IMR-90 (cell line): ENCODE measurements at regions not wholly inside any gene's neighbourhood (a gene's known extent, or its start where the extent isn't known, plus 50 kb on each side); places are given as distances from the start of the nearest gene placed in this dataset.

Experiments
- ATAC-seq: fragments of 200-7000 bp; cut with Tn5 transposase; 2 replicates; pipeline ENCODE4 v1.9.1; 2020; ENCODE audit warnings: low read depth, mild to moderate bottlenecking, moderate library complexity
- BruUV-seq: library from RNA; stranded (reverse); fragments of 400-500 nt; replicated peaks from 2 replicates; lab custom pipeline; 2021; lab: Mats Ljungman, UMichigan
- CTCF ChIA-PET: fragments of 300-600 bp; formaldehyde crosslinking; extraction: SDS; loops from one replicate; lab custom pipeline; 2021; ENCODE audit warnings: antibody characterized with exemption; lab: Yijun Ruan, JAX
- POLR2A ChIA-PET: fragments of 300-600 bp; sonication (Branson Sonifier 250); formaldehyde crosslinking; loops from one replicate; lab custom pipeline; 2022; ENCODE audit warnings: antibody characterized with exemption; ENCODE audit not compliant: unreplicated experiment; lab: Charles Lee
- DNase-seq: peaks from one replicate; pipeline ENCODE4 v3.0.0; 2013
- H2AFZ ChIP-seq: replicated peaks from 2 replicates; pipeline ENCODE3; 2013; ENCODE audit warnings: low read length, mild to moderate bottlenecking; ENCODE audit not compliant: poor library complexity
- H2AK5ac ChIP-seq: 2 replicates; pipeline ENCODE4 v1.6.1; 2013; ENCODE audit warnings: low read depth, low read length, inconsistent platforms
- H2AK9ac ChIP-seq: replicated peaks from 2 replicates; pipeline ENCODE3; 2013; ENCODE audit warnings: mild to moderate bottlenecking, low read depth, low read length, moderate library complexity; ENCODE audit not compliant: poor library complexity
- H2BK120ac ChIP-seq: 2 replicates; pipeline ENCODE4 v1.6.1; 2013; ENCODE audit warnings: low read depth, low read length, inconsistent platforms
- H2BK15ac ChIP-seq: 3 replicates; pipeline ENCODE4 v1.6.1; 2013; ENCODE audit warnings: low read depth, low read length, inconsistent platforms
- H2BK20ac ChIP-seq: 2 replicates; pipeline ENCODE4 v1.6.1; 2013; ENCODE audit warnings: low read depth, mild to moderate bottlenecking, inconsistent platforms, low read length, moderate library complexity
- H2BK5ac ChIP-seq: 2 replicates; pipeline ENCODE4 v1.6.1; 2013; ENCODE audit warnings: mild to moderate bottlenecking, low read depth, low read length, inconsistent platforms; ENCODE audit not compliant: poor library complexity, severe bottlenecking
- H3K14ac ChIP-seq: replicated peaks from 2 replicates; pipeline ENCODE4 v1.6.1; 2013; ENCODE audit warnings: low read depth, low read length, inconsistent platforms
- H3K18ac ChIP-seq: 2 replicates; pipeline ENCODE4 v1.6.1; 2013; ENCODE audit warnings: low read depth, low read length, control low read depth
- H3K23ac ChIP-seq: 2 replicates; pipeline ENCODE4 v1.6.1; 2013; ENCODE audit warnings: low read depth, low read length, inconsistent platforms
- H3K27ac ChIP-seq: 2 replicates; pipeline ENCODE4 v1.5.1; 2013; ENCODE audit warnings: mild to moderate bottlenecking, control low read depth, low read length; ENCODE audit not compliant: insufficient read depth
- H3K27me3 ChIP-seq: 2 replicates; pipeline ENCODE4 v1.6.1; 2013; ENCODE audit warnings: low read length; ENCODE audit not compliant: control insufficient read depth, insufficient read depth
- H3K36me3 ChIP-seq: 2 replicates; pipeline ENCODE4 v1.6.1; 2013; ENCODE audit warnings: low read length, mixed read lengths; ENCODE audit not compliant: control insufficient read depth, insufficient read depth
- H3K4ac ChIP-seq: 2 replicates; pipeline ENCODE4 v1.6.1; 2013; ENCODE audit warnings: low read depth, low read length, inconsistent platforms
- H3K4me1 ChIP-seq: 2 replicates; pipeline ENCODE4 v1.6.1; 2013; ENCODE audit warnings: low read length, mixed read lengths; ENCODE audit not compliant: control insufficient read depth, insufficient read depth
- H3K4me2 ChIP-seq: 2 replicates; pipeline ENCODE4 v1.6.1; 2013; ENCODE audit warnings: low read depth, mild to moderate bottlenecking, control low read depth, low read length, moderate library complexity
- H3K4me3 ChIP-seq: 2 replicates; pipeline ENCODE4 v1.5.1; 2013; ENCODE audit warnings: low read depth, mild to moderate bottlenecking, control low read depth, low read length, moderate library complexity; ENCODE audit not compliant: insufficient read depth
- H3K56ac ChIP-seq: 2 replicates; pipeline ENCODE4 v1.6.1; 2013; ENCODE audit warnings: low read length, inconsistent platforms; ENCODE audit not compliant: insufficient read depth; ENCODE audit errors: extremely low read depth
- H3K79me1 ChIP-seq, 2 experiments: 2 replicates each; pipeline ENCODE4 v1.6.1; 2013; ENCODE audit warnings: low read length in 2 of 2, inconsistent platforms in 1 of 2, low read depth in 1 of 2
- H3K9ac ChIP-seq: 2 replicates; pipeline ENCODE4 v1.6.1; 2013; ENCODE audit warnings: low read depth, low read length, control low read depth
- H3K9me1 ChIP-seq: 2 replicates; pipeline ENCODE4 v1.6.1; 2013; ENCODE audit warnings: low read length, inconsistent platforms; ENCODE audit not compliant: insufficient read depth
- H3K9me3 ChIP-seq: 2 replicates; pipeline ENCODE4 v1.6.1; 2013; ENCODE audit warnings: low read length; ENCODE audit not compliant: control insufficient read depth, insufficient read depth
- H4K20me1 ChIP-seq: 2 replicates; pipeline ENCODE4 v1.6.1; 2013; ENCODE audit warnings: low read length, inconsistent platforms; ENCODE audit not compliant: insufficient read depth
- H4K5ac ChIP-seq: 2 replicates; pipeline ENCODE4 v1.6.1; 2013; ENCODE audit warnings: mild to moderate bottlenecking, low read depth, low read length, control low read depth
- H4K8ac ChIP-seq, 2 experiments: 2 replicates each; pipeline ENCODE4 v1.6.1; 2013; ENCODE audit warnings: low read depth in 2 of 2, low read length in 2 of 2, control low read depth in 1 of 2, inconsistent platforms in 1 of 2
- H4K91ac ChIP-seq: 2 replicates; pipeline ENCODE4 v1.6.1; 2013; ENCODE audit warnings: low read depth, low read length, inconsistent platforms; ENCODE audit not compliant: insufficient read depth
- CEBPB ChIP-seq: IDR thresholded peaks from 2 replicates; pipeline ENCODE4 v1.6.1; 2012; ENCODE audit warnings: low read depth, low read length, improper control_type of control experiment
- CHD1 ChIP-seq: IDR thresholded peaks from 2 replicates; pipeline ENCODE4 v1.6.1; 2012; ENCODE audit warnings: low read depth, low read length, improper control_type of control experiment
- ELK1 ChIP-seq: fragments of 150-350 bp; IDR thresholded peaks from 2 replicates; pipeline ENCODE4 v1.6.1; 2016; ENCODE audit warnings: low read depth, mild to moderate bottlenecking, low read length, moderate library complexity, borderline replicate concordance
- MAFK ChIP-seq: IDR thresholded peaks from 2 replicates; pipeline ENCODE4 v1.6.1; 2012; ENCODE audit warnings: low read depth, low read length, improper control_type of control experiment
- MAZ ChIP-seq: IDR thresholded peaks from 2 replicates; pipeline ENCODE4 v1.6.1; 2012; ENCODE audit warnings: low read depth, mild to moderate bottlenecking, low read length, improper control_type of control experiment, moderate library complexity, borderline replicate concordance
- MXI1 ChIP-seq: IDR thresholded peaks from 2 replicates; pipeline ENCODE4 v1.6.1; 2012; ENCODE audit warnings: low read depth, mild to moderate bottlenecking, low read length, moderate library complexity, borderline replicate concordance
- NFE2L2 ChIP-seq: fragments of 150-350 bp; IDR thresholded peaks from 2 replicates; pipeline ENCODE4 v1.6.1; 2016; ENCODE audit warnings: low read depth, mild to moderate bottlenecking, low read length
- POLR2A ChIP-seq: IDR thresholded peaks from 2 replicates; pipeline ENCODE4 v1.6.1; 2012; ENCODE audit warnings: mild to moderate bottlenecking, low read depth, low read length
- RAD21 ChIP-seq: IDR thresholded peaks from 2 replicates; pipeline ENCODE4 v1.6.1; 2012; ENCODE audit warnings: low read length, improper control_type of control experiment
- RCOR1 ChIP-seq: IDR thresholded peaks from 2 replicates; pipeline ENCODE4 v1.6.1; 2012; ENCODE audit warnings: mild to moderate bottlenecking, low read length, improper control_type of control experiment; ENCODE audit not compliant: insufficient replicate concordance
- SMC3 ChIP-seq: fragments of 150-350 bp; IDR thresholded peaks from 2 replicates; pipeline ENCODE4 v1.6.1; 2016; ENCODE audit warnings: low read depth, mild to moderate bottlenecking, antibody characterized with exemption, low read length, moderate library complexity
- USF2 ChIP-seq: fragments of 150-350 bp; IDR thresholded peaks from 2 replicates; pipeline ENCODE4 v1.6.1; 2017; ENCODE audit warnings: mild to moderate bottlenecking, antibody characterized with exemption, low read length, low read depth
- WGBS, 2 experiments: methylation state at CpG; one replicate each; pipeline versions ENCODE4 v1.1.5 to v1.1.7; 2013; ENCODE audit warnings: missing lambda C conversion rate in 2 of 2; ENCODE audit not compliant: insufficient read length in 1 of 2; ENCODE audit errors: extremely low coverage in 2 of 2; 5-methylcytosine and 5-hydroxymethylcytosine counted together
- dilution Hi-C: fragments of 300-500 bp; cut with HindIII; formaldehyde crosslinking; loops from one replicate; pipeline ENCODE4 v1.14.3; 2018; ENCODE audit warnings: low sequenced_read_pairs; ENCODE audit not compliant: unreplicated experiment
- in situ Hi-C: fragments of 300-500 bp; cut with MboI; formaldehyde crosslinking; loops from 3 replicates; pipeline ENCODE4 v1.14.3; 2019; ENCODE audit warnings: low sequenced_read_pairs, inconsistent platforms, mixed read lengths
- intact Hi-C: fragments of 100-400 bp; cut with micrococcal nuclease; formaldehyde crosslinking; loops from 2 replicates; pipeline ENCODE4 v1.10.0; 2022

GRCh38 chr10:64515970-64516699 is 994.9 kb downstream of the REEP3 start:
- Histone ChIP-seq H3K18ac (no peak overlapping the region), H4K5ac (no peak overlapping the region), H3K27ac (no peak overlapping the region), H2BK20ac (no peak overlapping the region), H2BK5ac (no peak overlapping the region), H3K79me1 (no peaks in the 10 kb centered on the region), H2AK9ac (no peak overlapping the region), H3K23ac (no peak overlapping the region), H3K27me3 (no peaks in the 10 kb centered on the region), H3K9me1 (no peaks in the 10 kb centered on the region), H2BK120ac (no peak overlapping the region), H3K9ac (no peak overlapping the region), H3K9me3 (no peaks in the 10 kb centered on the region), H3K14ac (no peak overlapping the region), H3K56ac (no peak overlapping the region), H2AK5ac (no peak overlapping the region), H3K36me3 (no peaks in the 10 kb centered on the region), H4K20me1 (no peaks in the 10 kb centered on the region), H3K4me3 (no peak overlapping the region), H4K8ac (no peak overlapping the region), H3K4ac (no peak overlapping the region), H4K91ac (no peak overlapping the region), H2BK15ac (no peak overlapping the region), H2AFZ (no peak overlapping the region), H3K4me2 (no peak overlapping the region), H3K4me1 (no peaks in the 10 kb centered on the region)
- DNase-seq (no peak), ATAC-seq (no peak)
- POLR2A ChIA-PET: no interaction called here
- intact Hi-C loops (no loop called here), dilution Hi-C loops (no loop called here), in situ Hi-C loops (no loop called here)
- CTCF ChIA-PET: no interaction called here
- BruUV-seq: no TSS peak
- TF ChIP-seq RCOR1 (no peak), USF2 (no peak), ELK1 (no peak), SMC3 (no peak), POLR2A (no peak), CHD1 (no peak), MAZ (no peak), CEBPB (no peak), RAD21 (no peak), MXI1 (no peak), MAFK (no peak), NFE2L2 (no peak)
- no CpG with 5 or more reads among the region's 2 CpGs for WGBS, 2 experiments
